GM18508 (cell line): ENCODE measurements at regions not wholly inside any gene's neighbourhood (a gene's known extent, or its start where the extent isn't known, plus 50 kb on each side); places are given as distances from the start of the nearest gene placed in this dataset.

ENCODE experiments used
- ATAC-seq: cut with Tn5 transposase; IDR thresholded peaks from one replicate; pipeline ENCODE4 v1.9.1; 2021; ENCODE audit warnings: moderate number of reproducible peaks; ENCODE audit not compliant: insufficient read depth, unreplicated experiment

DNA sequence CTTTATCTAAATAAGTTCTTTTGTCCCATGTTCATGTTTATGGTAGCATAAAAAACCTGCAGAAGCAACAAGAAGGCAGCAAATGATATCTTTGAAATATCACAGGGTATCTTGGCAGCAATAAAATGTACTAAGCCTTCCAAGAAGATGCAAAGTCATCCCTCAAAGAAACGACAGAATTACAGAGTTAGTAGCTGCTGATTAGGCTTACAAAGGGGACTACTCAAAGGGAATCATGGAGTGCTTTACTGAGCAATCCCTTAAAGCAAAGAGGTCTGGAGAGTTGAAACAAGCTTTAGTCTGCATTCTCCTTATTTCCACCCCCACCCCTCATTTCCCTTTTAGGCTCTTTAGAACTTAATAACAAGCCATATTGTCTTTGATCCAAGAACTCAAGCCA, 935.0 kb downstream of the SQOR start:
- no peak for ATAC-seq

DNA sequence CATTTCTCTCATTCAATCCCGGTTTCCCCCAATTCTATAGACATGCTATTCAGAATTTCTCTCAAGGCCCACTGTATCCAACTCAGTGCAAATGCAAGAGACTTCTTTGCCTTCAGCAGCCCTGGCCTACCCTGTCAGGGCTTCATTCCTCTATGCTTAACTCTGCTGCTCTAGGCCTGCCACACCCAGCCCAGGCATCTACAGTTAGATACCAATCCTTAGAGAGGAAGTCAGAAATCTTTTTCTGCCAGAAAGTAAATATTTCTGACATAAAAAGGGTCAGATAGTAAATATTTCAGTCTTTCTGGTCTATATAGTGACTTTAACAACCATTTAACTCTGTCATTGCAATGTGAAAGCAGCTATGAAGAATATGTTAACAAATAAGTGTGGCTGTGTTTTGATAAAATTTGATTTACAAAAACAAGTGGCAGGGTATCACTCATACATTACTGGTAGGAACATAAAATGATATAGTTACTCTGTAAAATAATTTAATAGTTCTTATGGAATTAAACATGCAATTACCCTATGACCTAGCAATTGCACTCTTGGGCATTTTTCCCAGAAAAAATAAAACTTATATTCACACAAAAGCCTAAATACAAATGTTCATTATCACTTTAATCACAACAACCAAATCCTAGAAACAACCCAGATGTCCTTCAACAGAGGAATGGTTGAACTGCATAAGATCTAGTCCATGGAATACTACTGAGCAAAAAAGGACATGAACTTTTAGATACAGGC, 942.0 kb downstream of the SQOR start:
- ATAC-seq = no peak

DNA sequence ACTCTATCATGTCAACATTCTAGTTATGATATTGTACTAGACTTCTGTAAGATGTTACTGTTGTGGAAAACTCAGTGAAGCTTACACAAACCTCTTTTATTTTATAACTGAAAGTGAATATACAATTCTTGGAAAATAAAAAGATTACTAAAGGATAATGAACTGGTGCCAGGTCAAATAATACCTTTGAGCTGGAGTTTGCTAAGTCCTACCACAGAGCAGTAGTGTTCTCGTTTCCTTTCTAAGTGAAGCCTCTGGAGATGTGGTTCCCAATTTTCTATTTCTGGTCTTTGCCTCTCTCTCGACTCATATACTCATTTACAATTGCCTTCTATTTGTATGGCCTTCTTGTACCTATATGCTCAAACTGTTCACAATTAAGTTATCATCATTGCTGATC, 942.9 kb downstream of the SQOR start:
- no peak for ATAC-seq

DNA sequence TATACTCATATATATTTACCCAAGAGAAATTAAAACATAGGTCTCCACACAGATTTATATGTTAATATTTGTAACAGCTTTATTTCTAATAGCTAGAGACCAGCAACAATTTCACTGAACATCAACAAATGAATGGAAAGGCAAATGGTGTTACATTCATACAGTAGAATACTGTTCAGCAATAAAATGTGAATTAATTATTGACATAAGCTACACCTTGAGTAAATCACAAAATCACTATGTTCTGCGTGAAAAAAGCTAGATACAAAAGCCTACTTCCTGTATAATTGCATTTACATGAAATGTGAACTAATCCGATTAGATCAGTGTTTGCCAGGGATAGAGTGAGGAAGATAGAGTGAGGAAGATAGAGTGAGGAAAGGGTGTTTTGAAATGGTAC, 945.7 kb downstream of the SQOR start:
- ATAC-seq = no peak

DNA sequence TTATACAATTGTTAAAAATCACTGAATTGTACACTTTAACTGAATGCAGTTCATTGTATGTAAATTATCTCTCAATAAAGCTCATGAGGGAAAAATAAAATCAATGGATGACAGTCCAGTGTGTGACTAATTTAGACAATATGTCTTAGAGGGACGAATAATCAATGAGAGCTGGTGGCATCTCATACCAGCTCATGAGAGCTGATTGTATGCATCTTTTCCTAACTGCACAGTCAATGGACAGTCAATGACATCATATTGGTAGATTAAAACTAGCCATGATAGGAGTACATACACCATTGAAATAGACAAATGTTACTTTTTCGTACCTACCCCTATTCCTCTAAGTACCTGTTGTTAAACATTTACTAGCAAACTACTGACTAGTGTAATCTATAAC, 946.1 kb downstream of the SQOR start:
- ATAC-seq = no peak

DNA sequence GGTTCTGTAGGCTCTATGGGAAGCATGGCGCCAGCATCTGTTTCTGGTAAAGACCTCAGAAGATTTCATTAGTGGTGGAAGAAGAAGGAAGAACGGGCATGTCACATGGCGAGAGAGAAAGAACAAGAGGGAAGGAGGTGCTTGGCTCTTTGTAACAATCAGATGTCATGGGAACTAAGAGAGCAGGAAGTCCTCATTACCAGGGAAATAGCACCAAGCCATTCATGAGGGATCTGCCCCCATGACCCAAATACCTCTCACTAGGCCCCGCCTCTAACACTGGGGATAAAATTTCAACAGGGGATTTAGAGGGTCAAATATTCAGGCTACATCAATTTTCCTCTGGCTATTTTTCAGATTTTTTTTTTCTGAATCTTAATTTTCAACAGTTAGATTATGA, 954.3 kb downstream of the SQOR start:
- ATAC-seq = no peak

DNA sequence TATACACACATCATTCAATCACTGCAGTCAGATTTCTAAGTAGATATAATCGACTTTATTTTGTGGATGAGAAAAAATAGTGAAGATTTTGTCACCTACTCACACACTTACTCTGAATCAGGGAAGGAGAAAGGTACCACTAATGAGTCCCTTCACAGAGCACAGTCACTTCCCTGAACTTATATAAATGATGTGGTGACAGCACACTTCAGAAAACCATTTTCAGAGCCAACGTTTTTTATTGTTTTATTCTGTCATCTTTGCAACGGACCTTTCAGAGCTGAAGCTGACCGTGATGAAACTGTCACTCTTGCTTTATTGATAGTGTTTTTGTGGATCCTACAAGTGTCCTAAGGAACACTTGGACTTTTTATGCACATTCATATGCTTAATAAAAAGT, 956.6 kb downstream of the SQOR start:
- ATAC-seq = no peak

DNA sequence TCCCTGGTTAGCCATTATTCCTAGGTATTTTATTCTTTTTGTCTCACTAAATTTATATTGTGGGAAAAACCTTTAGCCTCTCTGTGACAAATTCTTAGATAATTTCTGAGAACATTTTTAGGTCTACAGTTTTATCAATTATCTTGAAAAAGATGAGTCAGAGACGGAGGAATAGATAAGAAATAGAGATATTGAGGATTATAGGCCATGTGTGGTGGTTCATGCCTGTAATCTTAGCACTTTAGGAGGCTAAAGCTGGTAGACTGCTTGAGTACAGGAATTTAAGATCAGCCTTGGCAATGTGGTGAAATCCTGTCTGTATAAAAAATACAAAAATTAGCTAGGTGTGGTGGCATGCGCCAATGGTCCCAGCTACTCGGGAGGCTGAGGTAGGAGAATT, 960.2 kb downstream of the SQOR start:
- ATAC-seq = no peak

DNA sequence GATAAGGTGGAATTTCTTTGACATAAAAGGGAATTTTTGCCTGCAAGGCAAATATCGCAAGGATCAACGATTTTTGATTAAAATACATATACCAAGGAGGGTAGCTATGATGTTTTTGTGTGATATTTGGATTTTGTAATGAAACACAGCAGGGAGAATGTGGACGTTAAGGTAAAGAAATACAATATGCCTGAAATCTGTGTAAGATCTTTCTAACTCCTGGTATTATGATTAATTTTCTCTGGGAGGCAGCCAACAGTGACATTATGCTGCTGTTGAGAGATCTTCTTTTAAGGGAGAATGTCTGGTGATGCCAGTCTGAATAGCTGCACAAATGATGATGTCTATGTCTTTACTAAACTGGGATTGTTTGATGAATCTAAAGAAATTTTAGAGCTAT, 972.2 kb downstream of the SQOR start:
- ATAC-seq = no peak

DNA sequence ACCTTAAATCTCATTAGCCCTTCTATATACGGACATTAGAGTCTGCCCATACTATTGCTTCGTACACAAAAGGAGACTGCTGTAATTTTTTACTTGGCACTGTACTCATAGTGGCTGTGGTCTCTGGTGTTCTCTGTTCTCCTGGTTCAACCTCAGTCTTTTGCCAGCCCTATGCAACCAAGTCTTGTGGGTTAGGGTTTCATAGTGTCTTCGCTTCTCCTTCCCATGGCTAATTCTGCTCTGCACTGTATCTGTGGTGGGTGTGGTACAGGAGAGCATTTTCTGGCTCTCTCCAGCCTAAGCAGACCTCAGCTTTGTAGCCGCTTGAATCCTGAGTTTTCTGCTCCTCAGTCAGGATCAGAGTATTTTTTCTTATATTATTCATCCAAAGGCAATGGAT, 981.2 kb downstream of the SQOR start:
- no peak for ATAC-seq

DNA sequence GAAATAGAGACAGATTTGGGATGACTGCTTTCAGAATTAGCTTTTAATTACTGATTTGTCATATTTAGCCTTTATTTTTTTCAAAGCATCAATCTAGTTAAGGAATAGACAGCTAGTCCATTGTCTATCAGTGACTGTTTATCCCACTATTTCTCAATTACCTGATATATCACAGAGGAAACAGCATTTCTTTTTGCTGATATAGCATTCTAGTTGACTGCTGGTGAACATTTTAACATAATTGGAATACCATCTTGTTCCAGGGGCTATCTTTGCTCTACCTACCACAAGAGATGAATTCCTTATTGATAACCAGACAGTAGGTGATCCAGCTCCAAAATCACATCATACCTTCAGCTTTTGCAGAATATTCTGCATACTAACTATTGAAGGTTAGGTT, 982.7 kb downstream of the SQOR start:
- no peak for ATAC-seq

DNA sequence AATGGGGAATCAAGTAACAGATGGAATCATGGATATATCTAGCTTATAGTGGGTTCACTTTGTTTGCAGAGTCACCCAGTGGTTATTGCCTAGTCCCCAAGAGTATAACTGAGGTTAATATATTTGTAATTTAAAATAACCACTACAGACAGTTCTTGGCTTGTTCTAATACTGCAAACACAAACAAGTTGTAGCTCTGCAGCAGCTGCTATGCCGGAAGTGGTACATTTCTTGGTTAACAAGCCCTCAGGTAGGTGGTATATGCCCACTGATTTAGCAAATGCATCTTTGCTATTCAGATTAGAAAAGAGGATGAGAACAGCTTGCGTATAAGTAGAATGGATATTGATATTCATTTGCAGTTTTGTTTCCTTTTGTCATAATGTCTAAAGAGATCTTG, 984.2 kb downstream of the SQOR start:
- no peak for ATAC-seq

DNA sequence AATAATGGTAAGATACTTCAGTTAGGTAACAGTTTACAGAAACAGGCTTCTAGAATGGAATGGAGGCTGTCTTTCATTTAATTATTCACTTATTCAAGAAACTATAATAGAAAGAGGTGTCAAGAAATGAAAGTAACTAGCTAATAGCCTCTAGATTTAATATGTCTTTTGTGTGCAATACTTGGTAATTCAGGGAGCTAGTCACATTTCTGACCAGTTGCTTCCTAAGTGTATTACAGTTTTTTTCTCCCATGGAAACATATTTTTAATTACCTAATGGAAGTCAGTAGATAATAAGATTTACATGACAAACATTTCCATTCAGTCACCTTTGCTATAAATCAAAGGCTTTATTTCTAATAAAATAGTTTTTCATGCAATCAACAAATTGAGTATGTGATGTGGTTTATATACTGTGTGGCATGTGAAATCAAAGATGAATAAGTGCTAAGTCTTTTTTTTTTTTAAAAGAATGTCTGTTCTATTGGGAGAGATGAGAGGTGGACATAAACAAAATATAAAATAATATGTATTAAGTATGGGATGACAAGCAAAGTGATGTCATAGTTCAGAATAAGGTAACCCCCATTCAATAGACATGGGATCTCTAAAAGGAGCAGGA, 985.7 kb downstream of the SQOR start:
- ATAC-seq = no peak

DNA sequence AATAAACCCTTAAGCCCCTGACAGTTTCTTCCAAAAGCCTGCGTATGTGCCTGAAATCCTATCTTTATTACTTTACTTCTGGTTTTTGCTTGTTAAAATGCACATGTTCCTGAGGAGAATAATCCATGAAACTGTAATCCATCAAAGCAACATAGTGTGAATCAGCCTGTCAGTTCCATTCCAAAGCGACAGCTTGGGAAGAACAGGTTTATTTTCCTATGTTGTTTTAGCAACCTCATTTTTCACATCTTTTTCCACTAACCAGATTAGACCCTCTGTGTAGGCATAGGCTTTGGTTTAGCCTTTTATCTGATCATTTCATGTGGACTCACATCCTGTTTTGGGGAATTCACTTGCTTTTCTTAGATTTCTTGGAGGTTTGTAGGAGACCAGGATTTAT, 988.0 kb downstream of the SQOR start:
- ATAC-seq = no peak

DNA sequence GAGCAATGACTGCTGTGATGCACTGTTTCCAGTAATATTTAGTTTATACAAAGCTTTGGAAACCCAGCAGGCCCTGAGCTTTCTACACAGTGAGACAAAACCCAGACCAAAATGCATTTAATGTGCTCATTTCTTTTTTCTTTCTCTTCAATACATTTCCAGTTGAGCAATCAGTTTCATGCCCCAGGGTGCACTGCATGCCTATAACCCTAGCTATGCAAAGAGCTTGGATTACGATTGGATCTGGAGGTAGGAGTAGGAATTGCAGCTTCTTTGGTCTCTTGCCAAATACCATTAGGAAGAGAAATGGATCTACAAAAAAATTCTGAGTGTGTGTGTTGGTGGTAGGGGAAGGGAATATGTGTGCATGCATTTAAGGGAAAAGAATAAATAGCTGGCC, 1001.4 kb downstream of the SQOR start:
- no peak for ATAC-seq

DNA sequence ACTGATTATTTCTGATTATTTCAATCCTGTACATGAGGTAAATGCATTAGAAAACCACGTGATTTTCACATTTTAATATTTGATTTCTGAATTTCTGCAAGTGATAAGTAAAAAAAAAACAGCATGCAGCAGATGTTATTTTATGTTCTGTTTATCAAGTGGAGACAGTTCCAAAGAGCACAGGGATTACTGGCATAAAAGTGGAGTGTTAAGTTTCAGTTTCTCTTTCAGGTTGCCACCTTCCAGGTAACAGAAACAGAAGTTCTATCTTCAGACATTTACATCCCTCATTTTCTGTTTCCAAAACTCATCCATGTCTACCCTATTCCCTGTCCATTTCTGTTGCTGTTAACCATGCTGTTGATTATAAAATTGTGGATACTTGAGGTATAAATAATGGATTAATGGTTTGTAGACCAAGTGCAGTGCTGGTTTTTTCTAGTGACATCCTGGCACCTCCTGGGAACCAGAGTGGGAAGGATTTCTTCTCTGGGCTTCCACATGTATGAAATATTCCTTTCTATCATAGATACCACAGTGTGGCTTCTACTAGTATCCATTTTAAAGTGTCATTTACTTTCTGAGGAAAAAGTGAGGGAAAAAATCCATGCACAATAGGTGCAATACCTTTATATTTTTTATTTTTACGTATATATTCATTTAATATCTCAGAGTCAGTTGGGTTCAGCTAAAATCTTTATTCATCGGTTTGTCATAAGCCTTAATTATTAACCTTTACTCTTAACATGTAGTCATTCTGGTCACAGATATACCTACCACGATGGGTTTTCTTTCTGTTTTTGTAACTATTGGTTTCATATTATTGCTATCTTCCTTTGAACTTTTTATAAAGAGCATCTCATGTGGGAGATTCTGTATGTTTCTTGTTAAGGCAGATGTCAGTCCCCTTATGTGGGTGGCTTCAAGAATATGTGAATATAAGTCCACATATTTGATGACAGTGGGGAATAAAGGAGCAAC, 1010.0 kb downstream of the SQOR start:
- ATAC-seq = no peak

DNA sequence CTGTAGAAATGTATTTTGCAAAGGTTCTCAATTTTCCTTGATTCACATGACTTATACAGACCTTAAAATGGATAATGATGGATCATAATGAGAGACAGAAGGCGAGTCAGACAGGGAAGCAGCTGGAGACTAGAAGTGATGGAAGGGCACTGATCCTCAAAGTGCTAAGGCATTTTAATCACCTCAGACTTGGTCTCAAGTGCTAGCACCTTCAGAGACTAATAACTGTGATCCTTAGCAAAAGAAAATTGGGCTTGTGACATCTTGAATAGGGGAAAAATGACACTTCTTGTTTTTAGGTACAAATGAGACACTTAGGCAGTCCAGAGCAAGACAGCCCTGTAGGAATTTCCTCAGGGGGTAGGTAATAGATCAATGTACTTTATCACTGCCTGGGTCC, 1011.7 kb downstream of the SQOR start:
- no peak for ATAC-seq

DNA sequence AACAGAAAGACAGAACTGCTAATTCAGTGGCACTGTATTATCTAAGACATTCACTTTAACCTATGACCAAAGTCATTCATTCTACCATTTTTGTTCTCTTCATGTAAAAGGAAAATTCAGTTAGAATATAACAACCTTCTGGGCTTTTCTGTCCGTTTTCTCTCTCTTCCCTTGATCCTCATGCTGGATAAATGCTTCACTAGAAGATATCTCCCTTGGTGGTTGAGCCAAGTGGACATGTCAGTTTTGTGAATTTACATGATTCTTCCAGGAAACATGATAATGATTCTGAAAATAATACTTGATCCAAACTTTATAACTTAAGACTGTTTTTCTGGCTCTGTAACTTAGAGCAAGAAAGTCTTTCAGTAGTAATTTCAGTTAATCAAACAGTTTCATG, 1012.2 kb downstream of the SQOR start:
- ATAC-seq = no peak

DNA sequence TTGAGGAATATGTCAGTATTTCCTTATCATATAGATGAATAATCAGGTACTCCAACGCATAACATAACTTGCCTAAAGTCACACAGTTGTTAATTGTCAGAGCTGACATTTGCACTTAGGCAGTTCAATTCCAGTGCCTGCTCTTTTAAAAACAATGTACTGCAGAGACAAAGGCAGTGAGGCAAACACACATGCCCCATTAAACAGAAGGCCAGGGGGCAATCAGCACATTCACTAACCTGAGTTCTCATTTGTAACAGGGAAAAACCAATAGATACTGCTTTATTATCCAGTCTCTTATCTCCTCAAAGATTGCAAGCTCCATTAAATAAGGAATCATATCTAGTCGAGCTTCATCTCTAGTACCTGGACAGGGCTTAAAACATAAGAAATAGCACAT, 1017.4 kb downstream of the SQOR start:
- ATAC-seq = no peak

DNA sequence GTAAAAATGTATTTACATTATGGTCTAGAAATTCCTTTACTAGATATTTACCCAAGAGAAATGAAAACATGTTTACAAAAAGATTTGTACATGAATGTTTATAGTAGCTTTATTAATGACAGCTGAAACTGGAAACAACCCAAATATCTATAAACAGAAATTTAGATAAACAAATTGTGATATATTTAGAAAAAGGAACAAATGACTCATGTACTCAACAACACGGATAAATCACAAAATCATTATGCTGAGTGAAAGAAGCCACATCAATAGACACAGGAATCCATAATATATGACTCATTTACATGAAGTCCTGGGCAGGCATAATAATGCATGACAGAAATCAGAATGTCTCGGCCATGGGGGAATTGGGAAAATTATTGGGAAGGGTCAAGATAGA, 1020.2 kb downstream of the SQOR start:
- no peak for ATAC-seq
